ENCODE measurements at regions not wholly inside any gene's neighbourhood (a gene's known extent, or its start where the extent isn't known, plus 50 kb on each side); places are given as distances from the start of the nearest gene placed in this dataset.
"Not testable (repeated sequence)": the region's sequence is repeated elsewhere in the genome, so short reads cannot be mapped to it uniquely, and the experiment has no call there.

GRCh38 chr6:6978731-6979130, 129.0 kb upstream of the RREB1 start:
- DNase-seq (ENCODE audit: low spot score), result no peak

- no peak for DNase-seq (ENCODE audit: low spot score)
Observed at GRCh38 chr6:6980999-6981597, 126.7 kb upstream of the RREB1 start.

DNA sequence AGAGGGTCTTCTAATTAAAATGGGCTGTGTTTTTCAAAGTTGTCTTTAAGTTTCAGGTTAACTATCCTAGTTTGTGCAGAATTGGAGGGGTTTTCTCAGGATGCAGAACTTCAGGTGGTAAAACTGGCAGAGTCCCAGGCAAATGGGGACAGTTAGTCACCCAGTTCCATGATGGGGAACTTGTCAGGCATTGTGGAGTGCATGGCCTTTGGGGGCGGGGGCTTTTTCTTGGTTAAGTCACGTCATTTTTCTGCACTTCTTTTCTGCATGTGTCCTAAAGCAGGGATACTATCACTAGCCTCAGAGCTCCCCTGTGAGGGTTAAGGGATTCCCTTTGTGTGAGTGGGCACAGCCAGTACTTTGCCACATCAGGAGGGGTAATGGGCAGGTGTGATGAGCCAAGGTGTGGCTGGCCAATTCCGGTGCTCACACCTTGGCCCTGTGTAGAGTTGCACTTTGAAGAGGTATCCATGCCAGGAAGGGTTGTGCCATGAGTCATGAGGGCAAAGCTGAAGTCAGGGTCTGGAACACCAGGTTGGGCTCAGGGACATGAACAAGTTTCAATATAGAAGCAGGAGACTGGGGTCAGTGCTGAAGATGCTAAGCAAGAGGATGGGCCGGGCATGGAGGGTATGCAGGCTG, 126.0 kb upstream of the RREB1 start:
- DNase-seq (ENCODE audit: low spot score), result no peak

DNA sequence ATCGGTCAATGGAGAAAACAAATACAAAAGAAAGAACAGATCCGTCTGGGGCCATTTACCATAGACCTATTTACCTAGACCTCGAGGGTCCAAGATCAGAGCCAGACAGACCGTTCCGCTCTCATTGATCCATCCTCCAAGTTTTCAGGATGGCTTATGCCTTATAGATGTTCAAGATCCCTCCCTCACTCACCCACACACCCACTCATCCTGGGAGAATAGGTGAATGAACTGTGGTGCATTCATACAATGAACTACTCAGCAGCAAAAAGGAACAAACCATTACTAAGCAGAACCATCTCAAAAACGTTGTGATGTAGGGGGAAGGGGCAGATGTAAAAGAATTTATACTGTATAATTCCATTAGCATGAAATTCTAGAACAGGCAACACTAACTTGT, 125.1 kb upstream of the RREB1 start:
- no peak for DNase-seq (ENCODE audit: low spot score)

GRCh38 chr6:6984585-6985366, 123.0 kb upstream of the RREB1 start:
- no peak for DNase-seq (ENCODE audit: low spot score)

GRCh38 chr6:6986344-6986743, 121.4 kb upstream of the RREB1 start:
- DNase-seq (ENCODE audit: low spot score), result no peak

- no peak for DNase-seq (ENCODE audit: low spot score)
Observed at GRCh38 chr6:6987749-6988148, 120.0 kb upstream of the RREB1 start.

DNA sequence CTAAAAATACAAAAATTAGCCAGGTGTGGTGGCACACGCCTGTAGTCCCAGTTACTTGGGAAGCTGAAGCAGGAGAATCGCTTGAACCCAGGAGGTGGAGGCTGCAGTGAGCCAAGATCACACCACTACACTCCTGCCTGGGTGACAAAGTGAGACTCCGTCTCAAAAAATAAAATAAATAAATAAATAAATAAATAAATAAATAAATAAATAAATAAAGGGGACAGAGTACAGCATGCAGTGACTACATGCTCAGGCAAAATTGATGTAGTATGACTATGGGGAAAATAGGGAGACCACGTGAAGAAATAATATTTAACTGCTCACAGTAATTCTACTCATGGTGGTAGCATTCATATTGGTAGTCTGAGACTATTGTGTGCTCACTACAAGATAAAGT, 117.7 kb upstream of the RREB1 start:
- not testable (repeated sequence) for DNase-seq (ENCODE audit: low spot score)

DNA sequence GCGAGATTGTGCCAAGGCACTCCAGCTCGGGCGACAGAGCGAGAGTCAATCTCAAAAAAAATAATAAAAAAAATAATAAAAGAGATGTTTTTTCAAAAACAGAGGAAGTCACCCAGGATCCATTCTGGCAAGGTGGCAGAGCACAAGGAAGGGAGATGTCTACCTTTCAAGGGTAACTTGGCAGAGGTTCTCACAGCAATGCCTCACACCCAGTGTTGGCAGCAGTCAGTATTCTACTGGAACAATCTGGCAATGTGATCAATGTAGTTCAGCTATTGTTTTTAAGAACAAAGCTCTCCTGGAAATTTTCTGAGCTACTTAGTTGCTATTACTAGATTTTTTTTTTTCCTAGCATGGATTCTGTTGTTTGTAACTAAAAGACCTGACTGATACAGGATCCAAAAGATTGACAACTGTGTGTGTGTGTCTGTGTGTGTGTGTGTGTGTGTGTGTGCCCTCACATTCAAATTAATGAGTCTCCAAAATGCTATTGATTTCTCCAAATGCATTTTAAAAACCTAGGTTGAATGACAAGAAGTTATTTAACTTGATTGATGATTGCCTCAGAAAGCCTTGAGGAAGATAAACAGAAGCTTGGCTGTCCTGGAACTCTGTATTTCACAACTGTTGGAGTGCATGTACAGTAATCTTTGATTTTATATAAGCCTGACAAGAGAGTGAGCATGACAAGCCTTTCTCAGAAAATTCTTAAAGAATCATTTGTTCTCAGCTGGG, 114.1 kb upstream of the RREB1 start:
- DNase-seq (ENCODE audit: low spot score), result no peak

- DNase-seq (ENCODE audit: low spot score), result no peak
Observed at GRCh38 chr6:6994796-6995195, 113.0 kb upstream of the RREB1 start.

GRCh38 chr6:6995328-6995727, 112.4 kb upstream of the RREB1 start:
- DNase-seq (ENCODE audit: low spot score), result no peak

- no peak for DNase-seq (ENCODE audit: low spot score)
Observed at GRCh38 chr6:6996124-6996523, 111.6 kb upstream of the RREB1 start.

DNA sequence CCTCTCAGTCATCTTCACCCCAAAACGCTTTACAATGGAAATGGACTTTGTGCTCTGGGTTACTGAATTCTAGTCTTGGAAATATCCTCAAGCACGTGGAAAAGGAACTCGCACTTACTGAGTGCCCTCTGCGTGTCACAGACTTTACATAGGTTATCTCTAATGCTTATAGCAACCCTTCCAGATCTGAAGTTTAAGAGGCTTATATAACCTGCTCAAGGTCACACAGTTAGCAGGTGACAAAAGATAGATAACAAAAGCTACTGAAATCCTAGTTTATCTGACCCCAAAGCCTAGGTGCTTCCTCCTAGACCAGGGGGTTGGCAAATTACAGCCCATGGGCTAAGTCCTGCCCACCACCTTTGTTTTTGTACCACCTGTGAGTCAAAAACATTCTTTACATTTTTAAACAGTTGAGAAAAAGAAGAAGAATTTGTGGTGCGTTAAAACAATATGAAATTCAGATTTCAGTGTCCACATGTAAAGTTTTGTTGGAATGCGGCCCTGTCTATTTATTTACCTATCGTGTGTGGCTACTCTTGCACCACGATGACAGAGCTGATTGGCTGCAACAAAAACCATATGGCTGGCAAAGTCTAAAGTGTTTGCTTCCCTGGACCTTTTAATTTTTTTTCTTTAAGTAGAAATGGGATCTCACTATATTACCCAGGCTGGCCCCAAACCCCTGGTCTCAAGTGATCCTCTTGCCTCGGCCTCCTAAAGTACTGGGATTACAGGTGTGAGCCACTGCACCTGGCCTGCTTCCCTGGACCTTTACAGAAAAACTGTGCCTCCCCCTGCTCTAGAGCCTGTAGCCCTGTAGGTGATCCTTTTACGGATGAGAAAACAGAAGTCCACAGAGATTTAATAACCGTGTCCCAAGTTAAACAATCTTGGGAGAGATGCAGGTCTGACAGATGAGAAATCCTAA, 110.2 kb upstream of the RREB1 start:
- DNase-seq (ENCODE audit: low spot score), result no peak

DNA sequence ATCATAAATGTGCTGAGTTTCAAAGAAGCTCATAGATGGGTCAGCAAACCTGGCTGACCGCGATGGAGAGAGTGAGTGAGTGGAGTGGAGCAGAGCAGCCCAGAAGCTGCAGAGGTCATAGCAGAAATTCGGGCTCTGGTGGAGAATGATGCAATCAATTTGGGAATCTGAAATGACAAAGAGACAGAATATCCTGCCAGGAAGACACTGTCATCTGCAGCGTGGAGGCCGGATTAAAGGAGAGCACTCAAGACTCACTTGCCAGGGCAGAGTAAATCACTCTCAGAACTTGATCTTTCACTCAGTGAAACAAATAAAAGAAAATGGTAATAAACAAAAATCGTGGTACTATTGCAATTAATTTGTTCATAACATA, 109.6 kb upstream of the RREB1 start:
- no peak for DNase-seq (ENCODE audit: low spot score)

DNA sequence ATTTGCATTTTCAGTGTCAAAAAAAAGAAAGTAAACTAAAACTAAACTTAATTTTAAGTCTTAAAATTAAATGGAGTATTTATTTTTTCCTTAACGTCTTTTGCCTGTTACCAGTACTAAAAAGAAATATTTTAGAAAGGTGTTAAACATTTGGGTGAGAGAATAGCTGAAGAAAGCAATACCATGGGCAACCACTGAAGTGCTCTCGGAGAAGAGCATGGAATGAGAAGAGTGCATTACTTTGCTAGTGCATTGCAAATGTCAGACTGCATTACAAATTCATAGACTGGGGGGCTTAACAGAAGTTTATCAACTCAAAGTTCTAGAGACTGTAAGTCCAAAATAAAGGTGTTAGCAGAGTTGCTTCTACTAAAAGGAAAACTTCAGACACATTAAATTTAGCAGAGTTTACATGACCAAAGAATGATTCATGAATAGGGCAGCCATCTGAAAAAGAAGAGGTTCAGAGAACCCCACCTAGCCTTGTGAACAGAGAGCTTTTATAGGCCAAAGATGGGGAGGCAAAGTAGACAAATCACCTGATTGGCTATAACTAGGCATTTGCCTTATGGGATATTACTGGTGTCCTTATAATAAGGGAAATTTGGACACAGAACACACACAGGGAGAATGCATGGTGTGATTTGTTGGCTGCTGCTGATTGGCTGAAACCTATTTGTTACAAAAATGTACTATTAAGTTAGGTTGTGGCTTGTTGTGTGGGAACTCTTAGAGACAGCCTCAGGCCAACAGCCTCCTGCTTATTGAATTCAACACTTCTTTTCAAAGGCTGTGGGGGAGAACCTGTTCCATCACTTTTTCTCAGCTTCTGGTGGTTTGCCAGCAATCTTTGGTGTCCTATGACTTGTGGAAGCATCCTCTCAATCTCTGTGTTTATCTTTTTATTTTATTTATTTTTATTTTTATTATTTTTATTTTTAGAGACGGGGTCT, 106.7 kb upstream of the RREB1 start:
- no peak for DNase-seq (ENCODE audit: low spot score)

GRCh38 chr6:7003041-7003440, 104.7 kb upstream of the RREB1 start:
- no peak for DNase-seq (ENCODE audit: low spot score)

- DNase-seq (ENCODE audit: low spot score), result no peak
Observed at GRCh38 chr6:7004581-7005297, 103.0 kb upstream of the RREB1 start.

GRCh38 chr6:7006515-7007191, 101.1 kb upstream of the RREB1 start:
- DNase-seq (ENCODE audit: low spot score), result no peak

DNA sequence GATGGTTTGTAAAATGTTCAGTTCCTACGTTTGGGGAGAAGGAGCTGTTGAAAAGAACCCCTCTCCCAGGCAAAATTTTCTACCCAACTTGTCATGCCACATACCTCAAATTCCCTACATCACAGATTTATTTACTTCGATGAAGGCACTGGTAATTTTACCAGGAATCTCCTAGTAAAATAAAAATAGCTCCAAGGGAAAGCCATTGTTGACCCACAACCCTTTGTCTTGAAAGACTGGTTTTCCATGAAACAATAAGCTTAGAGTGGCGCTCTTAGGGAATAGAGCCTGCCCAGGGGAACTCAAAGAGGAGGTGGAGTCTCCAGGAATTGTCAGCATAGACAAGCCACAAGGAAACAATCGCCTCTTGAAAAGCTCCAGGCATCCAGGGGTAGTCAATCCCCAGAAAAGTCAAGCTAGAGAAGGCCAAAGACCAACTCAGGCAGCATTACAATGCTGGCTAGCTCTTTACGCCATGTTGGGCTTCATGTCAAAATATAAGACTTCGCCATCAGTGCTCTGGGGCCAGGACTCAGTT, 99.2 kb upstream of the RREB1 start:
- DNase-seq (ENCODE audit: low spot score), result no peak

Measured in left forelimb (tissue), 1 donor.